NT2/D1 (cell line): ENCODE measurements at regions not wholly inside any gene's neighbourhood (a gene's known extent, or its start where the extent isn't known, plus 50 kb on each side); places are given as distances from the start of the nearest gene placed in this dataset.

ENCODE experiments used
- DNase-seq: peaks from one replicate; pipeline ENCODE4 v3.0.0-alpha.2; 2011; ENCODE audit warnings: low read depth, low spot score
- H3K27me3 ChIP-seq: 2 replicates; pipeline ENCODE4 v1.6.0; 2011; ENCODE audit warnings: mild to moderate bottlenecking; ENCODE audit not compliant: insufficient read length, insufficient read depth
- H3K36me3 ChIP-seq: 2 replicates; pipeline ENCODE4 v1.6.1; 2011; ENCODE audit warnings: mild to moderate bottlenecking, low read length, mixed read lengths; ENCODE audit not compliant: insufficient read depth, insufficient read length
- H3K4me1 ChIP-seq: 2 replicates; pipeline ENCODE4 v1.5.1; 2011; ENCODE audit not compliant: insufficient read depth, insufficient read length
- H3K4me3 ChIP-seq: 2 replicates; pipeline ENCODE4 v1.5.1; 2011; ENCODE audit warnings: low read depth; ENCODE audit not compliant: insufficient read length
- H3K9ac ChIP-seq: 2 replicates; pipeline ENCODE4 v1.6.0; 2011; ENCODE audit warnings: low read depth; ENCODE audit not compliant: insufficient read length
- H3K9me3 ChIP-seq: 2 replicates; pipeline ENCODE4 v1.5.1; 2011; ENCODE audit warnings: mild to moderate bottlenecking, low read length; ENCODE audit not compliant: insufficient read depth
- SUZ12 ChIP-seq: IDR thresholded peaks from 2 replicates; pipeline ENCODE4 v1.6.1; 2011; ENCODE audit not compliant: insufficient read length, insufficient read depth; ENCODE audit errors: extremely low read depth
- YY1 ChIP-seq: IDR thresholded peaks from 2 replicates; pipeline ENCODE4 v1.6.1; 2011; ENCODE audit not compliant: insufficient read length, insufficient read depth
- ZNF274 ChIP-seq: IDR thresholded peaks from 2 replicates; pipeline ENCODE4 v1.6.1; 2011; ENCODE audit warnings: mild to moderate bottlenecking, low read depth, low read length

- Histone ChIP-seq H3K36me3 (no peaks in the 10 kb centered on the region), H3K27me3 (no peaks in the 10 kb centered on the region), H3K4me1 (no peaks in the 10 kb centered on the region), H3K4me3 (no peak overlapping the region), H3K9me3 (no peaks in the 10 kb centered on the region), H3K9ac (no peak overlapping the region)
- TF ChIP-seq ZNF274 (no peak), YY1 (no peak), SUZ12 (no peak)
- DNase-seq, result peak; percentile 22
Measured at GRCh38 chr15:47407692-47408091, 309.6 kb upstream of the SEMA6D start.

GRCh38 chr15:47409038-47409437 lies 308.3 kb upstream of the SEMA6D start:
- Histone ChIP-seq H3K4me3 (no peak overlapping the region), H3K9me3 (no peaks in the 10 kb centered on the region), H3K4me1 (no peaks in the 10 kb centered on the region), H3K27me3 (no peaks in the 10 kb centered on the region), H3K9ac (no peak overlapping the region), H3K36me3 (no peaks in the 10 kb centered on the region)
- DNase-seq, result no peak
- no peak for TF ChIP-seq YY1
- no peak for TF ChIP-seq SUZ12
- no peak for TF ChIP-seq ZNF274

GRCh38 chr15:47409600-47409999 lies 307.7 kb upstream of the SEMA6D start:
- Histone ChIP-seq H3K36me3 (no peaks in the 10 kb centered on the region), H3K4me3 (no peak overlapping the region), H3K9me3 (no peaks in the 10 kb centered on the region), H3K4me1 (no peaks in the 10 kb centered on the region), H3K9ac (no peak overlapping the region), H3K27me3 (no peaks in the 10 kb centered on the region)
- no peak for DNase-seq
- TF ChIP-seq SUZ12 (no peak), ZNF274 (no peak), YY1 (no peak)

- DNase-seq, result no peak
- no peaks in the 10 kb centered on the region for H3K9me3 ChIP-seq
- no peak overlapping the region for H3K9ac ChIP-seq
- TF ChIP-seq YY1 (no peak), ZNF274 (no peak), SUZ12 (no peak)
- no peaks in the 10 kb centered on the region for H3K4me1 ChIP-seq
- H3K27me3 ChIP-seq, result no peaks in the 10 kb centered on the region
- no peak overlapping the region for H3K4me3 ChIP-seq
- H3K36me3 ChIP-seq, result no peaks in the 10 kb centered on the region
Measured at GRCh38 chr15:47410247-47410646, 307.1 kb upstream of the SEMA6D start.

GRCh38 chr15:47411733-47412132 lies 305.6 kb upstream of the SEMA6D start:
- Histone ChIP-seq H3K4me1 (no peaks in the 10 kb centered on the region), H3K9me3 (no peaks in the 10 kb centered on the region), H3K36me3 (no peaks in the 10 kb centered on the region), H3K9ac (no peak overlapping the region), H3K27me3 (no peaks in the 10 kb centered on the region), H3K4me3 (no peak overlapping the region)
- no peak for DNase-seq
- no peak for TF ChIP-seq YY1
- no peak for TF ChIP-seq ZNF274
- no peak for TF ChIP-seq SUZ12

GRCh38 chr15:47412136-47412535 lies 305.2 kb upstream of the SEMA6D start:
- Histone ChIP-seq H3K9ac (no peak overlapping the region), H3K27me3 (no peaks in the 10 kb centered on the region), H3K4me1 (no peaks in the 10 kb centered on the region), H3K4me3 (no peak overlapping the region), H3K9me3 (no peaks in the 10 kb centered on the region), H3K36me3 (no peaks in the 10 kb centered on the region)
- TF ChIP-seq YY1 (no peak), ZNF274 (no peak), SUZ12 (no peak)
- no peak for DNase-seq

GRCh38 chr15:47412802-47413201 lies 304.5 kb upstream of the SEMA6D start:
- H3K27me3 ChIP-seq, result no peaks in the 10 kb centered on the region
- H3K9me3 ChIP-seq, result no peaks in the 10 kb centered on the region
- no peak for DNase-seq
- no peak overlapping the region for H3K9ac ChIP-seq
- TF ChIP-seq ZNF274 (no peak), YY1 (no peak), SUZ12 (no peak)
- no peak overlapping the region for H3K4me3 ChIP-seq
- H3K4me1 ChIP-seq, result no peaks in the 10 kb centered on the region
- no peaks in the 10 kb centered on the region for H3K36me3 ChIP-seq

GRCh38 chr15:47414207-47414606 lies 303.1 kb upstream of the SEMA6D start:
- no peak for TF ChIP-seq SUZ12
- no peak for TF ChIP-seq YY1
- no peak for TF ChIP-seq ZNF274
- H3K36me3 ChIP-seq, result no peaks in the 10 kb centered on the region
- H3K9me3 ChIP-seq, result no peaks in the 10 kb centered on the region

More at GRCh38 chr15:47414207-47414606, 303.1 kb upstream of the SEMA6D start:
- Histone ChIP-seq H3K9ac (no peak overlapping the region), H3K4me3 (no peak overlapping the region), H3K4me1 (no peaks in the 10 kb centered on the region), H3K27me3 (no peaks in the 10 kb centered on the region)
- DNase-seq, result no peak
